ENCODE measurements at regions not wholly inside any gene's neighbourhood (a gene's known extent, or its start where the extent isn't known, plus 50 kb on each side); places are given as distances from the start of the nearest gene placed in this dataset.

- no peaks in the 10 kb centered on the region for H3K9me3 ChIP-seq (ENCODE audit: control insufficient read depth in 4 of 4, low read length in 3 of 4)
- TF ChIP-seq FOXA2 (IDR thresholded peaks at IDR 0.05) (no peak), ZBTB33 (IDR thresholded peaks at IDR 0.05) (no peak)
- no peaks in the 10 kb centered on the region for H3K36me3 ChIP-seq (ENCODE audit: control insufficient read depth in 4 of 4, insufficient read depth in 3 of 4, low read depth in 1 of 4, low read length in 3 of 4)
- H3K9ac ChIP-seq (ENCODE audit: low read depth in 1 of 2, low read length in 2 of 2): no peak overlapping the region
- H3K4me1 ChIP-seq (ENCODE audit: control insufficient read depth in 4 of 4, insufficient read depth in 4 of 4, low read length in 3 of 4): no peaks in the 10 kb centered on the region
- 91% methylated on average over 10 of the region's 10 CpGs for WGBS
- H3K27me3 ChIP-seq (ENCODE audit: control insufficient read depth in 4 of 4, insufficient read depth in 4 of 4, low read length in 3 of 4): no peaks in the 10 kb centered on the region
- H3K4me3 ChIP-seq (ENCODE audit: low read depth in 1 of 3, low read length in 3 of 3): no peak overlapping the region
- H3K27ac ChIP-seq (ENCODE audit: low read depth in 1 of 2, low read length in 2 of 2): no peak overlapping the region
- DNase-seq (ENCODE audit: low spot score): no peak
These were observed 804.3 kb downstream of the RNF144A start for GRCh38 chr2:7721413-7721995.

- Histone ChIP-seq H3K9ac (ENCODE audit: low read depth in 1 of 2, low read length in 2 of 2) (no peak overlapping the region), H3K27me3 (ENCODE audit: control insufficient read depth in 4 of 4, insufficient read depth in 4 of 4, low read length in 3 of 4) (no peaks in the 10 kb centered on the region), H3K36me3 (ENCODE audit: control insufficient read depth in 4 of 4, insufficient read depth in 3 of 4, low read depth in 1 of 4, low read length in 3 of 4) (no peaks in the 10 kb centered on the region), H3K9me3 (ENCODE audit: control insufficient read depth in 4 of 4, low read length in 3 of 4) (no peaks in the 10 kb centered on the region), H3K27ac (ENCODE audit: low read depth in 1 of 2, low read length in 2 of 2) (no peak overlapping the region), H3K4me1 (ENCODE audit: control insufficient read depth in 4 of 4, insufficient read depth in 4 of 4, low read length in 3 of 4) (no peaks in the 10 kb centered on the region), H3K4me3 (ENCODE audit: low read depth in 1 of 3, low read length in 3 of 3) (no peak overlapping the region)
- DNase-seq (ENCODE audit: low spot score): no peak
- no peak for TF ChIP-seq CTCF (IDR thresholded peaks at IDR 0.05; ENCODE audit: low read depth, low read length, missing input control)
- WGBS: 92% methylated on average over 13 of the region's 13 CpGs
These were observed 805.1 kb downstream of the RNF144A start for GRCh38 chr2:7722212-7722910.

- Histone ChIP-seq H3K4me1 (ENCODE audit: control insufficient read depth in 4 of 4, insufficient read depth in 4 of 4, low read length in 3 of 4) (no peaks in the 10 kb centered on the region), H3K27me3 (ENCODE audit: control insufficient read depth in 4 of 4, insufficient read depth in 4 of 4, low read length in 3 of 4) (no peaks in the 10 kb centered on the region), H3K9ac (ENCODE audit: low read depth in 1 of 2, low read length in 2 of 2) (no peak overlapping the region), H3K9me3 (ENCODE audit: control insufficient read depth in 4 of 4, low read length in 3 of 4) (no peaks in the 10 kb centered on the region), H3K27ac (ENCODE audit: low read depth in 1 of 2, low read length in 2 of 2) (no peak overlapping the region), H3K36me3 (ENCODE audit: control insufficient read depth in 4 of 4, insufficient read depth in 3 of 4, low read depth in 1 of 4, low read length in 3 of 4) (no peaks in the 10 kb centered on the region), H3K4me3 (ENCODE audit: low read depth in 1 of 3, low read length in 3 of 3) (no peak overlapping the region)
- 84% methylated on average over 5 of the region's 5 CpGs for WGBS
- DNase-seq (ENCODE audit: low spot score): no peak
- TF ChIP-seq FOXA1 (IDR thresholded peaks at IDR 0.05) (no peak), SP1 (IDR thresholded peaks at IDR 0.05) (no peak), NR2F2 (IDR thresholded peaks at IDR 0.05) (no peak), GABPA (IDR thresholded peaks at IDR 0.05 in 1 of 2, conservative IDR thresholded peaks at IDR 0.05 in 1 of 2) (no peak)
These were observed 807.1 kb downstream of the RNF144A start for GRCh38 chr2:7724336-7724735.
